HEK293 (cell line): ENCODE measurements at regions not wholly inside any gene's neighbourhood (a gene's known extent, or its start where the extent isn't known, plus 50 kb on each side); places are given as distances from the start of the nearest gene placed in this dataset.

Experiments used
- CTCF ChIP-seq: fragments of 450-650 bp; formaldehyde crosslinking; IDR thresholded peaks from 2 replicates; pipeline ENCODE4 v1.5.1; 2016; ENCODE audit warnings: missing biosample characterization, missing genetic modification characterization
- SP2 ChIP-seq: fragments of 450-650 bp; formaldehyde crosslinking; IDR thresholded peaks from 2 replicates; pipeline ENCODE4 v1.5.1; 2016; ENCODE audit warnings: missing biosample characterization, missing genetic modification characterization
- ZFP37 ChIP-seq: fragments of 450-650 bp; formaldehyde crosslinking; IDR thresholded peaks from 2 replicates; pipeline ENCODE4 v1.5.1; 2016; ENCODE audit warnings: missing biosample characterization, missing genetic modification characterization
- ZNF140 ChIP-seq: fragments of 450-650 bp; formaldehyde crosslinking; IDR thresholded peaks from 2 replicates; pipeline ENCODE4 v1.5.1; 2016; ENCODE audit warnings: missing biosample characterization, missing genetic modification characterization
- ZNF18 ChIP-seq: fragments of 450-650 bp; formaldehyde crosslinking; IDR thresholded peaks from 2 replicates; pipeline ENCODE4 v1.5.1; 2016; ENCODE audit warnings: missing biosample characterization, missing genetic modification characterization
- ZNF26 ChIP-seq: fragments of 450-650 bp; formaldehyde crosslinking; IDR thresholded peaks from 2 replicates; pipeline ENCODE4 v1.5.1; 2016; ENCODE audit warnings: missing biosample characterization, missing genetic modification characterization
- ZNF274 ChIP-seq, 2 experiments: fragments of 200-500 bp in 1 of 2; fragments of 450-650 bp in 1 of 2; sonication (Bioruptor generic) in 1 of 2; formaldehyde crosslinking in 1 of 2; IDR thresholded peaks; 2 replicates each; pipeline versions ENCODE4 v1.5.1 to v1.6.1; 2014 to 2016; ENCODE audit warnings: borderline replicate concordance in 1 of 2, inconsistent platforms in 1 of 2, low read length in 1 of 2, missing biosample characterization in 1 of 2, missing genetic modification characterization in 1 of 2
- ZNF362 ChIP-seq: fragments of 450-650 bp; formaldehyde crosslinking; IDR thresholded peaks from 2 replicates; pipeline ENCODE4 v1.5.1; 2016; ENCODE audit warnings: missing biosample characterization, missing genetic modification characterization
- ZNF664 ChIP-seq: fragments of 450-650 bp; formaldehyde crosslinking; IDR thresholded peaks from 2 replicates; pipeline ENCODE4 v1.5.1; 2016; ENCODE audit warnings: missing biosample characterization, missing genetic modification characterization

- TF ChIP-seq ZNF274 (IDR thresholded peaks at IDR 0.05; ENCODE audit: low read length) (no peak), ZNF274 (tag by site-specific recombination; IDR thresholded peaks at IDR 0.05; ENCODE audit: borderline replicate concordance) (no peak), ZNF664 (no peak), ZNF140 (tag by site-specific recombination) (no peak), SP2 (tag by site-specific recombination) (no peak), CTCF (tag by site-specific recombination) (no peak), ZNF362 (no peak), ZNF26 (tag by site-specific recombination) (no peak), ZNF18 (tag by site-specific recombination) (no peak), ZFP37 (tag by site-specific recombination) (no peak)
Measured at GRCh38 chr7:42730586-42730985, 181.3 kb downstream of the C7orf25 start.
